GM12878 (cell line): ENCODE measurements at regions not wholly inside any gene's neighbourhood (a gene's known extent, or its start where the extent isn't known, plus 50 kb on each side); places are given as distances from the start of the nearest gene placed in this dataset.

Source experiments
- ATAC-seq: fragments of 200-7000 bp; cut with Tn5 transposase; 3 replicates; pipeline ENCODE4 v1.9.1; 2020; ENCODE audit warnings: mild to moderate bottlenecking, moderate library complexity
- BruUV-seq: library from RNA; stranded (reverse); fragments of 400-500 nt; replicated peaks from 2 replicates; lab custom pipeline; 2021; lab: Mats Ljungman, UMichigan
- CTCF ChIA-PET: fragments of 300-600 bp; sonication (Branson Sonifier 250); formaldehyde crosslinking; extraction: SDS; loops from one replicate; lab custom pipeline; 2021; ENCODE audit warnings: inconsistent platforms; lab: Yijun Ruan, JAX
- POLR2A ChIA-PET: fragments of 350-600 bp; formaldehyde crosslinking; extraction: SDS; loops from one replicate; lab custom pipeline; 2021; ENCODE audit warnings: inconsistent platforms; lab: Charles Lee
- RAD21 ChIA-PET: fragments of 300-600 bp; sonication (Branson Sonifier 250); formaldehyde crosslinking; loops from one replicate; lab custom pipeline; 2023; ENCODE audit warnings: antibody characterized with exemption; ENCODE audit not compliant: unreplicated experiment; lab: Charles Lee
- SMC1A ChIA-PET: fragments of 300-600 bp; sonication (Branson Sonifier 250); formaldehyde crosslinking; loops from one replicate; lab custom pipeline; 2023; ENCODE audit not compliant: unreplicated experiment, uncharacterized antibody; lab: Charles Lee
- DNase-seq: peaks from one replicate; pipeline ENCODE4 v3.0.0-alpha.2; 2011; ENCODE audit warnings: low read depth, low spot score
- FAIRE-seq: peaks from 3 replicates; lab custom pipeline; 2011; peaks lifted over from hg19 to GRCh38; lab: Jason Lieb, UNC
- H2AFZ ChIP-seq: 2 replicates; pipeline ENCODE4 v1.6.0; 2011; ENCODE audit warnings: low read depth, low read length, control low read depth; ENCODE audit not compliant: control insufficient read depth
- H3K27ac ChIP-seq: 2 replicates; pipeline ENCODE4 v1.5.1; 2011; ENCODE audit warnings: control low read depth; ENCODE audit not compliant: control insufficient read depth, insufficient read depth
- H3K27me3 ChIP-seq, 2 experiments: replicated peaks in 1 of 2; 2 replicates each; pipeline versions ENCODE4 v1.6.0 to v1.6.1; 2011; ENCODE audit warnings: low read length in 1 of 2; ENCODE audit not compliant: control insufficient read depth in 2 of 2, insufficient read depth in 2 of 2
- H3K36me3 ChIP-seq, 2 experiments: 2 replicates each; pipeline ENCODE4 v1.5.1; 2011; ENCODE audit warnings: low read length in 1 of 2; ENCODE audit not compliant: control insufficient read depth in 2 of 2, insufficient read depth in 2 of 2
- H3K4me1 ChIP-seq: 2 replicates; pipeline ENCODE4 v1.6.1; 2011; ENCODE audit warnings: mild to moderate bottlenecking, low read length, moderate library complexity, mixed read lengths; ENCODE audit not compliant: control insufficient read depth, insufficient read depth
- H3K4me2 ChIP-seq: 2 replicates; pipeline ENCODE4 v1.6.0; 2011; ENCODE audit warnings: control low read depth; ENCODE audit not compliant: control insufficient read depth, insufficient read depth
- H3K4me3 ChIP-seq: fragments of 200-600 bp; sonication (generic); 2 replicates; pipeline ENCODE4 v1.5.1; 2016
- H3K79me2 ChIP-seq: 2 replicates; pipeline ENCODE4 v1.6.0; 2011; ENCODE audit warnings: low read length; ENCODE audit not compliant: control insufficient read depth, insufficient read depth
- H3K9ac ChIP-seq: 2 replicates; pipeline ENCODE4 v1.8.0; 2011; ENCODE audit warnings: low read length, control low read depth, mixed read lengths; ENCODE audit not compliant: control insufficient read depth, insufficient read depth
- H3K9me3 ChIP-seq: replicated peaks from 3 replicates; pipeline ENCODE4 v1.5.1; 2011; ENCODE audit warnings: mild to moderate bottlenecking, low read length; ENCODE audit not compliant: control insufficient read depth, insufficient read depth
- H4K20me1 ChIP-seq: 2 replicates; pipeline ENCODE4 v1.6.0; 2011; ENCODE audit not compliant: control insufficient read depth, insufficient read depth
- ASH2L ChIP-seq: fragments of 300-600, 200-600 bp; sonication (generic); IDR thresholded peaks from 2 replicates; pipeline ENCODE4 v1.6.1; 2017; ENCODE audit warnings: low read depth, mild to moderate bottlenecking, borderline replicate concordance
- ATF7 ChIP-seq: fragments of 450-650 bp; IDR thresholded peaks from 2 replicates; pipeline ENCODE4 v1.6.1; 2016; ENCODE audit warnings: low read depth, mild to moderate bottlenecking
- BMI1 ChIP-seq: fragments of 450-650 bp; IDR thresholded peaks from 2 replicates; pipeline ENCODE4 v1.6.1; 2016; ENCODE audit warnings: mild to moderate bottlenecking, moderate library complexity, borderline replicate concordance
- JUND ChIP-seq: IDR thresholded peaks from 2 replicates; pipeline ENCODE4 v1.6.1; 2012; ENCODE audit warnings: low read depth, mild to moderate bottlenecking, low read length, improper control_type of control experiment, moderate library complexity
- KLF5 ChIP-seq: fragments of 450-650 bp; IDR thresholded peaks from 2 replicates; pipeline ENCODE4 v1.6.1; 2014; ENCODE audit warnings: mild to moderate bottlenecking; ENCODE audit not compliant: partially characterized antibody
- MXI1 ChIP-seq: fragments of 150-350 bp; IDR thresholded peaks from 2 replicates; pipeline ENCODE4 v1.6.1; 2011; ENCODE audit warnings: low read depth, mild to moderate bottlenecking, inconsistent platforms, low read length, improper control_type of control experiment
- MYB ChIP-seq: fragments of 150-350 bp; IDR thresholded peaks from 2 replicates; pipeline ENCODE4 v1.6.1; 2014; ENCODE audit warnings: mild to moderate bottlenecking, low read depth, low read length, borderline replicate concordance
- NBN ChIP-seq: fragments of 450-650 bp; IDR thresholded peaks from 2 replicates; pipeline ENCODE4 v1.6.1; 2016
- NFYA ChIP-seq: IDR thresholded peaks from 2 replicates; pipeline ENCODE4 v1.6.1; 2011; ENCODE audit warnings: low read depth, mild to moderate bottlenecking, low read length, improper control_type of control experiment, borderline replicate concordance
- NR2C1 ChIP-seq: fragments of 450-650 bp; IDR thresholded peaks from 2 replicates; pipeline ENCODE4 v1.6.1; 2017; ENCODE audit warnings: antibody characterized with exemption, mild to moderate bottlenecking, moderate library complexity
- POLR2A ChIP-seq: IDR thresholded peaks from 2 replicates; pipeline ENCODE4 v1.6.1; 2011; ENCODE audit warnings: low read depth, mild to moderate bottlenecking, low read length
- STAT3 ChIP-seq: IDR thresholded peaks from 2 replicates; pipeline ENCODE4 v1.6.1; 2011; ENCODE audit warnings: low read depth, low read length, improper control_type of control experiment
- YY1 ChIP-seq: IDR thresholded peaks from 2 replicates; pipeline ENCODE4 v1.6.1; 2011; ENCODE audit warnings: low read depth, mild to moderate bottlenecking, low read length
- ZNF207 ChIP-seq: fragments of 450-650 bp; IDR thresholded peaks from 2 replicates; pipeline ENCODE4 v1.6.1; 2014; ENCODE audit warnings: antibody characterized with exemption, mild to moderate bottlenecking, borderline replicate concordance
- ZNF217 ChIP-seq: fragments of 450-650 bp; IDR thresholded peaks from 2 replicates; pipeline ENCODE4 v1.6.1; 2017; ENCODE audit warnings: antibody characterized with exemption, mild to moderate bottlenecking
- ZNF622 ChIP-seq: fragments of 450-650 bp; IDR thresholded peaks from 2 replicates; pipeline ENCODE4 v1.6.1; 2017; ENCODE audit warnings: mild to moderate bottlenecking, inconsistent platforms
- WGBS: methylation state at CpG from one replicate; pipeline ENCODE4 v1.1.6; 2016; ENCODE audit warnings: low lambda C conversion rate; ENCODE audit not compliant: insufficient replicate concordance, insufficient coverage; ENCODE audit errors: missing lambda C conversion rate; 5-methylcytosine and 5-hydroxymethylcytosine counted together
- in situ Hi-C: fragments of 300-500 bp; cut with MboI; formaldehyde crosslinking; loops from 9 replicates; pipeline ENCODE4 v1.14.3; 2018; ENCODE audit warnings: mixed read lengths
- intact Hi-C: fragments of 100-400 bp; cut with micrococcal nuclease; formaldehyde crosslinking; loops from one replicate; pipeline ENCODE4 v1.14.2; 2022; ENCODE audit not compliant: unreplicated experiment

- no peak overlapping the region for H3K27ac ChIP-seq
- no peak for DNase-seq
- no peak for FAIRE-seq
- ChIA-PET RAD21 (no interaction called here), POLR2A (no interaction called here), CTCF (no interaction called here), SMC1A (no interaction called here)
- WGBS: 33% methylated on average over 12 of the region's 12 CpGs
- in situ Hi-C loops: no loop called here
- no peak overlapping the region for H3K9ac ChIP-seq
- no peaks in the 10 kb centered on the region for H3K79me2 ChIP-seq
- H4K20me1 ChIP-seq: no peaks in the 10 kb centered on the region
- BruUV-seq: no TSS peak
- intact Hi-C loops: no loop called here
- no peak overlapping the region for H2AFZ ChIP-seq
- TF ChIP-seq ATF7 (no peak), YY1 (no peak), NBN (no peak), ASH2L (no peak), STAT3 (no peak), POLR2A (no peak), BMI1 (no peak), KLF5 (no peak), MXI1 (no peak), NFYA (no peak), NR2C1 (no peak), MYB (no peak), JUND (no peak), ZNF217 (no peak), ZNF622 (no peak), ZNF207 (no peak)
- H3K4me1 ChIP-seq: no peaks in the 10 kb centered on the region
- H3K9me3 ChIP-seq: no peaks in the 10 kb centered on the region; the same call in 1 of the 3 replicates
- no peak overlapping the region for H3K4me3 ChIP-seq
- H3K4me2 ChIP-seq: no peak overlapping the region
- no peaks in the 10 kb centered on the region for H3K36me3 ChIP-seq
- no peaks in the 10 kb centered on the region for H3K27me3 ChIP-seq
- no peak for ATAC-seq
Observed at GRCh38 chr22:47449508-47450270, 687.2 kb downstream of the TBC1D22A start.
